ENCODE measurements at regions not wholly inside any gene's neighbourhood (a gene's known extent, or its start where the extent isn't known, plus 50 kb on each side); places are given as distances from the start of the nearest gene placed in this dataset.

DNA sequence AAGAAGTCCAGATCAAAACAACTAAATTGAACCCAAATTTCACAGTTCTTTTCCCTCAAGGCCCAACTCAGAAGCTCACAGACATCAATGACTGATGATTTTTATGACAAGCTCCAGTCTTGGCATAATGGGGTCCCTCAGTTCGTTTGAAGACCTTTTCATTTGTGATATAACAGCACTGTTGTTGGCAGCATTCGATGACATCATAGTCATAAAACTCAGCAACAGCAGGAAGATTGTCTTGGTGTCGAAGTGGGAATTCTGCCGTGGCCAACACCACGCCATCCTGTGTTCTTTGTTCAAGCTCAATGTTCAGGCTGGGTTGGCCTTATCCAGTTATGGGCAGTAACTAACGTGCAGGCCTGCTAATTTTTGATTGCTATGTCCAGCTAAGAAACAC is 261.7 kb downstream of the C7orf25 start:
- Histone ChIP-seq H3K9me3 (0 out of 2 replicates have a peak, but pooled peaks cover 3% of the 10 kb centered on the region), H3K9me2 (no peaks in the 10 kb centered on the region), H3F3A (replicated peaks; ENCODE audit: insufficient read depth) (no peaks in the 10 kb centered on the region), H3K27me3 (ENCODE audit: insufficient read depth) (0 out of 2 replicates have a peak, but pooled peaks cover 4% of the 10 kb centered on the region), H3K4me1 (ENCODE audit: control insufficient read depth in 1 of 2, insufficient read depth in 2 of 2, low read depth in 1 of 2, low read length in 1 of 2) (no peaks in the 10 kb centered on the region), H3K4me3 (ENCODE audit: low read depth in 2 of 2, low read length in 1 of 2) (no peak overlapping the region), H3K79me2 (ENCODE audit: insufficient read depth) (no peaks in the 10 kb centered on the region), H3K36me3 (replicated peaks in 1 of 2; ENCODE audit: control insufficient read depth in 1 of 2, insufficient read depth in 2 of 2, low read length in 1 of 2) (no peaks in the 10 kb centered on the region), H3K9ac (no peak overlapping the region), H4K20me1 (ENCODE audit: insufficient read depth) (no peaks in the 10 kb centered on the region), H2AFZ (ENCODE audit: low read depth) (no peak overlapping the region), H3K4me2 (no peak overlapping the region), H3K27ac (ENCODE audit: low read depth in 2 of 2, low read length in 1 of 2) (no peak overlapping the region)
- TF ChIP-seq CHD2 (IDR thresholded peaks at IDR 0.05; ENCODE audit: low read length, partially characterized antibody) (no peak), POLR2AphosphoS5 (IDR thresholded peaks at IDR 0.05; ENCODE audit: low read depth, low read length) (no peak), YY1 (IDR thresholded peaks at IDR 0.05; ENCODE audit: low read depth) (no peak)
- TF ChIP-seq, protein P1, sequence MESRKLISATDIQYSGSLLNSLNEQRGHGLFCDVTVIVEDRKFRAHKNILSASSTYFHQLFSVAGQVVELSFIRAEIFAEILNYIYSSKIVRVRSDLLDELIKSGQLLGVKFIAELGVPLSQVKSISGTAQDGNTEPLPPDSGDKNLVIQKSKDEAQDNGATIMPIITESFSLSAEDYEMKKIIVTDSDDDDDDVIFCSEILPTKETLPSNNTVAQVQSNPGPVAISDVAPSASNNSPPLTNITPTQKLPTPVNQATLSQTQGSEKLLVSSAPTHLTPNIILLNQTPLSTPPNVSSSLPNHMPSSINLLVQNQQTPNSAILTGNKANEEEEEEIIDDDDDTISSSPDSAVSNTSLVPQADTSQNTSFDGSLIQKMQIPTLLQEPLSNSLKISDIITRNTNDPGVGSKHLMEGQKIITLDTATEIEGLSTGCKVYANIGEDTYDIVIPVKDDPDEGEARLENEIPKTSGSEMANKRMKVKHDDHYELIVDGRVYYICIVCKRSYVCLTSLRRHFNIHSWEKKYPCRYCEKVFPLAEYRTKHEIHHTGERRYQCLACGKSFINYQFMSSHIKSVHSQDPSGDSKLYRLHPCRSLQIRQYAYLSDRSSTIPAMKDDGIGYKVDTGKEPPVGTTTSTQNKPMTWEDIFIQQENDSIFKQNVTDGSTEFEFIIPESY (IDR thresholded peaks at IDR 0.05; ENCODE audit: borderline replicate concordance, low read depth): no peak
- POLR2A ChIA-PET: no interaction called here
- CTCF ChIA-PET: no interaction called here
- WGBS (ENCODE audit: low lambda C conversion rate): 4% methylated on average over 6 of the region's 6 CpGs
- DNase-seq: no peak

DNA sequence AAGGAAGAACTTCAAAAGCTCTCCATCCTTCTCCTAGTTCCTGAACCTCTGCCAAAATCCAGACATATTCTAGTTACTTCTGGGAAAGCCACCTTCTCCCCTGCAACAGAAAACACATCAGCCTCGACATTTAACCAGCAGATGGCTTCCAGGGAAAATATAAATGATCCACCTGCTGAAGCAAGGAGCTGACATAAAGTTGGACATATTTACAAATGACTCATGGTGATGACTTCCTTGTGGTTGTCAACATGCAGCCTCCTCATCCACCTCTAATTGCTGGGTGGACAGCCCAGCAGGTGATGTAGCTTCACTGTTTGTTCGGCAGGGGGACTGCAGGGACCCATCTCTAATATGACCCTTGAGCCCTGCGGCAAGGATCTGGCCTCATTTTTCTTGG is 266.0 kb downstream of the C7orf25 start:
- ChIA-PET CTCF (interaction anchor here (0.8 kb wide), 1 partner anchor 40 kb away, joined by 3 read pairs; no protein-coding TSS in a partner anchor), POLR2A (no interaction called here)
- no peaks in the 10 kb centered on the region for H3F3A ChIP-seq (replicated peaks; ENCODE audit: insufficient read depth)
- DNase-seq: no peak
- H3K9ac ChIP-seq: no peak overlapping the region
- no peaks in the 10 kb centered on the region for H3K4me1 ChIP-seq (ENCODE audit: control insufficient read depth in 1 of 2, insufficient read depth in 2 of 2, low read depth in 1 of 2, low read length in 1 of 2)
- WGBS (ENCODE audit: low lambda C conversion rate): 12% methylated on average over 3 of the region's 3 CpGs
- H2AFZ ChIP-seq (ENCODE audit: low read depth): no peak overlapping the region
- no peaks in the 10 kb centered on the region for H3K36me3 ChIP-seq (replicated peaks in 1 of 2; ENCODE audit: control insufficient read depth in 1 of 2, insufficient read depth in 2 of 2, low read length in 1 of 2)
- H3K27ac ChIP-seq (ENCODE audit: low read depth in 2 of 2, low read length in 1 of 2): no peak overlapping the region
- H3K9me2 ChIP-seq: no peaks in the 10 kb centered on the region
- H4K20me1 ChIP-seq (ENCODE audit: insufficient read depth): no peaks in the 10 kb centered on the region
- no peak overlapping the region for H3K4me3 ChIP-seq (ENCODE audit: low read depth in 2 of 2, low read length in 1 of 2)
- TF ChIP-seq TAF1 (IDR thresholded peaks at IDR 0.05; ENCODE audit: borderline replicate concordance, low read depth, low read length): no peak
- TF ChIP-seq, protein P2, sequence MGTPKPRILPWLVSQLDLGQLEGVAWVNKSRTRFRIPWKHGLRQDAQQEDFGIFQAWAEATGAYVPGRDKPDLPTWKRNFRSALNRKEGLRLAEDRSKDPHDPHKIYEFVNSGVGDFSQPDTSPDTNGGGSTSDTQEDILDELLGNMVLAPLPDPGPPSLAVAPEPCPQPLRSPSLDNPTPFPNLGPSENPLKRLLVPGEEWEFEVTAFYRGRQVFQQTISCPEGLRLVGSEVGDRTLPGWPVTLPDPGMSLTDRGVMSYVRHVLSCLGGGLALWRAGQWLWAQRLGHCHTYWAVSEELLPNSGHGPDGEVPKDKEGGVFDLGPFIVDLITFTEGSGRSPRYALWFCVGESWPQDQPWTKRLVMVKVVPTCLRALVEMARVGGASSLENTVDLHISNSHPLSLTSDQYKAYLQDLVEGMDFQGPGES (IDR thresholded peaks at IDR 0.05; ENCODE audit: low read depth, low read length): no peak
- TF ChIP-seq, protein P3, sequence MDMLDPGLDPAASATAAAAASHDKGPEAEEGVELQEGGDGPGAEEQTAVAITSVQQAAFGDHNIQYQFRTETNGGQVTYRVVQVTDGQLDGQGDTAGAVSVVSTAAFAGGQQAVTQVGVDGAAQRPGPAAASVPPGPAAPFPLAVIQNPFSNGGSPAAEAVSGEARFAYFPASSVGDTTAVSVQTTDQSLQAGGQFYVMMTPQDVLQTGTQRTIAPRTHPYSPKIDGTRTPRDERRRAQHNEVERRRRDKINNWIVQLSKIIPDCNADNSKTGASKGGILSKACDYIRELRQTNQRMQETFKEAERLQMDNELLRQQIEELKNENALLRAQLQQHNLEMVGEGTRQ (IDR thresholded peaks at IDR 0.05; ENCODE audit: borderline replicate concordance, low read depth, low read length): no peak
- H3K79me2 ChIP-seq (ENCODE audit: insufficient read depth): no peaks in the 10 kb centered on the region
- H3K27me3 ChIP-seq (ENCODE audit: insufficient read depth): 0 out of 2 replicates have a peak, but pooled peaks cover 4% of the 10 kb centered on the region
- no peak overlapping the region for H3K4me2 ChIP-seq
- no peaks in the 10 kb centered on the region for H3K9me3 ChIP-seq

Measured in SK-N-SH (cell line).